NOMO-1 (cell line): ENCODE measurements at regions not wholly inside any gene's neighbourhood (a gene's known extent, or its start where the extent isn't known, plus 50 kb on each side); places are given as distances from the start of the nearest gene placed in this dataset.
"Not testable (repeated sequence)": the region's sequence is repeated elsewhere in the genome, so short reads cannot be mapped to it uniquely, and the experiment has no call there.

Experiments used
- DNase-seq, 2 experiments: peaks; one replicate each; lab custom pipeline; 2025; ENCODE audit not compliant: unreplicated experiment in 2 of 2; lab: John Stamatoyannopoulos, UW

GRCh38 chr1:223016890-223017289 lies 126.2 kb downstream of the TLR5 start:
- no peak for DNase-seq

DNA sequence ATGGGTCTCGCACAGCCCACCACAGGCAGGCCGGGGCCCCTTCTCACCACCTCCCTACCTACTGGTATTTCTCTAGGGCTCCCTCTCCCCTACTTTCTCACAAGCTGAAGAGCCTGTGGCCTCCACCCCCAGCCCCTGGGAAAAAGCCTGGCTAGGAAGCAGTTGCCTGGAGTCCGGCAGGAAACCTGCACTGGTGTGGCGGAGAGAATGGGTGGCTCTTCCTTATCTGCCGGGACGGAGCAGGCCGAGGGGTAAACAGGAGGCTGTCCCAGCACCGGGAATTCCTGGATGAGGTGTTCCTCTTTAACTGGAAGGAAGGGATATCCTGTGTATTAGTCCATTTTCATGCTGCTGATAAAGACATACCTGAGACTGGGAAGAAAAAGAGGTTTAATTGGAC lies 125.8 kb downstream of the TLR5 start:
- no peak for DNase-seq

- no peak for DNase-seq
Observed at GRCh38 chr1:223018534-223018933, 124.5 kb downstream of the TLR5 start.

DNA sequence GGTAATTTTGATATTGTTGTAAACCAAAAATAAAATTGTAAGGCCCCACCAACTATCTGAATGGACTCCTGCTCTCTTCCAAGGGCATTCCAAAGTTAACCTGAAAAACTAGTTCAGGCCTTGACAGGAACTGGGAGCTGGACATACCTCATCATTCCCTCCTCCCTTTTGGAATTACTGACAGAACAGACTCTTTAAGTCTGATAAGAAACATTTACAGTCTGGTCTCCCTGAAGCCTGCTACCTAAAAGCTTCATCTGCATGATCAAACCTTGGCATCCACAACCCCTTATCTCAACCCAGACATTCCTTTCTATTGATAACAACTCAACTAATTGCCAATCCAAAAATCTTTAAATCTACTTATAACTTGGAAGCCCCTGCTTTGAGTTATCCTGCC lies 123.8 kb downstream of the TLR5 start:
- no peak for DNase-seq

- no peak for DNase-seq
Observed at GRCh38 chr1:223020770-223021169, 122.3 kb downstream of the TLR5 start.

GRCh38 chr1:223022641-223023473 lies 120.2 kb downstream of the TLR5 start:
- no peak for DNase-seq

- no peak for DNase-seq
Observed at GRCh38 chr1:223023863-223024262, 119.2 kb downstream of the TLR5 start.

DNA sequence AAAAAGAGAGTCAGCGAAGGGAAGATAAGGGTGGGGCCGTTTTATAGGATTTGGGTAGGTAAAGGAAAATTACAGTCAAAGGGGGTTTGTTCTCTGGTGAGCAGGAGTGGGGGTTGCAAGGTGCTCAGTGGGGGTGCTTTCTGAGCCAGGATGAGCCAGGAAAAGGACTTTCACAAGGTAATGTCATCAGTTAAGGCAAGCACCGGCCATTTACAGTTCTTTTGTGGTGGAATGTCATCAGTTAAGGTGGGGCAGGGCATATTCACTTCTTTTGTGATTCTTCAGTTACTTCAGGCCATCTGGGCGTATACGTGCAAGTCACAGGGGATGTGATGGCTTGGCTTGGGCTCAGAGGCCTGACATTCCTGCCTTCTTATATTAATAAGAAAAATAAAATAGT lies 118.6 kb downstream of the TLR5 start:
- DNase-seq, result not testable (repeated sequence)

- DNase-seq, result not testable (repeated sequence)
Observed at GRCh38 chr1:223025190-223025734, 117.8 kb downstream of the TLR5 start.

- DNase-seq, result not testable (repeated sequence)
Observed at GRCh38 chr1:223026639-223027038, 116.4 kb downstream of the TLR5 start.

GRCh38 chr1:223029985-223030769 lies 112.9 kb downstream of the TLR5 start:
- no peak for DNase-seq

DNA sequence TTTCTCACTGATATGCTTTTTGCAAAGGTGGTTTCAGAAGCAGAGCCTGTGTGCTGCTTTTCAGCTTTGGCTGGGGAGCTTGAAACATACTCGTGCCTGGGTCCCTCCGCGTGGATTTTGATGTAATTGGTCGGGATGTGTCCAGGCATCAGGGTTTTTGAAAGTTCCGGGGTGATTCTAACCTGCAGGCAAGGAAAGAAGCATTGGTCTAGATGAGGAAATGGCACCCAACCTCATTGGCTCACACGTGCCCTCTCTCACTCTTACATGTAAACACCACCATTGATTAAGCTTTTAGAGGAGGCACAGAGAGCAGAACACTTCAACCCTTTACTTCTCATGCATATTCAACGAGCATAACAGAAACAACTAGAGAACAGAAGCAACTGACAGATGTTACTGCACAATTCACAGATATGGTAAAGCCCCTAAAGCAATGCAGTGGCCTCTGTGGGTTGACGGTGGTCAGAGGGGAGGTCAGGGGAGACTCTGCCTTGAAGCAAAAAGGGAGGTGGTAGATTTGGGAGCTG lies 112.1 kb downstream of the TLR5 start:
- no peak for DNase-seq

GRCh38 chr1:223031733-223032601 lies 111.1 kb downstream of the TLR5 start:
- no peak for DNase-seq

DNA sequence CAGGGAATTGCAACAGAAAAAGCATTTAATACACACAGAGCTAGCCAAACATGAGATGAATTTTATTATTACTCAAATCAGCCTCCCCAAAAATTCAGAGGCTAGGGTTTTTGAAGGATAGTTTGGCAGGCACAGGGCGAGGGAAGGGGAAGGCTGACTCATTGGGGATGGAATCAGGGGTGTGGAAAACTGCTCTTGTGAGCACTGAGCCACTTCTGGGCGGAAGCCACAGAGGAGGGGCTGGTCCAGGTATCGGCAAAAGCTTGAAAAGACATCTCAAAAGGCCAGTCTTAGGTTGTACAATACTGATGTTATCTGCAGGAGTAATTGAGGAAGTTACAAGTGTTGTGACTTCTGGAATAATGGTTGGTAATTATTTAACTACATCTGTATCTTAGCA lies 109.4 kb downstream of the TLR5 start:
- no peak for DNase-seq

DNA sequence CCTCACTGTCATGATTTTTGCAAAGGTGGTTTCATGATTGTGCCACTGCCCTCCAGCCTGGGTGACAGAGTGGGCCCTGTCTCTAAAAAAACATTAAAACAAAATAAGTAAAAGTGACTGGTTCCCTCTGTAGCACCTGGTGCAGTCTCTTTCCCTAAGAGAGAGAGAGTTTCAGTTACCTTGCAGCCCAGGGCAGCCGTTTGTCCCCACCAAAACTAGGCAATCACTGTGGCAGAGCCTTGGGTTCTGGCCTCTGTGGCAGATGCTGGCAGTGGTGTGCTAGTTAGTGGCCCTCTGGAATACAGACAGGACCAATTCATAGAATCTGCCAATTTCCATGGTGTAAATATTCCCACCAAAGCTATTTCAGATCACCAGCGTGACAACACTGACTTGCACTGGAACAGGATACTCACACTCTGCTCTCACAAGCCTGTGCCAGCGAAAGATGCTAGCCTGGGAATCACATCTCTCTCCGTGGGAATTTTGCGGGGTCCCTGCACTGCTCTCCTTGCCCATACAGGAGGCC lies 108.7 kb downstream of the TLR5 start:
- no peak for DNase-seq

- no peak for DNase-seq
Observed at GRCh38 chr1:223035724-223036478, 107.1 kb downstream of the TLR5 start.

GRCh38 chr1:223036479-223036845 lies 106.6 kb downstream of the TLR5 start:
- no peak for DNase-seq

- no peak for DNase-seq
Observed at GRCh38 chr1:223037845-223038244, 105.2 kb downstream of the TLR5 start.

DNA sequence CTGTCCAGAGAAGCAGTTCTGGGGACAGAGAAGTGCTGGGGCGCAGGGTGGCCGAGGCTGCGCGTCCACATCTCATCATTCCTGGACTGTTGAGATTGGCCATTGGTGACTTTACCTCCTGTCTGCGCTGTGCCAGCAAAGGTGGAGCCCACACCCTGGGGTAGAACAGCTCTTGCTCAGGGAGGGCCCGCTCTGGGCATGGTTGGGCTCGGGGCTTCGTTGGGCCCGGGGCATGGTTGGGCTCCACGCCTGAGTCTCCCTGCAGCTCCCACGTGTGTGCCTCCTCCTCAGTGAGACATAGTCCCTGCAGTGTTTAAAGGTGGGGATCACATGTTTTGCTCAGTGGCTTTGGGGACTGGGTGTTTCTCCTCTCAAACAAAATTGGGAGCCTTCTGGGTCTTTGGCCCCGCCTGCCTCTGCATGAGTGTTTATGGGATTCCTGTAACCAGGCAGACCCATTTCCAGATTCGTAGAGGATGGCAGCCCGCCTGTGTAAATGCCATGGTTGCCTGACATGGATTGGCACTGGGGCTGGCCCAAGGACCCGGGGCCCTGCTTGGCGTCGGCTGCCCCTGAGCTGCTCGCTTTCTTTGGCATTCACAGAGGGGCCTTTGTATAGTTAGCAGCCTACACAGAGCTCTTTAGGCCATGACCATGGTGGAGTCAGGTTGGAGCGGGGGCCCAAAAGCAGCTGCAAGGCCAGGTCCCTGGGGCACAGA lies 104.6 kb downstream of the TLR5 start:
- DNase-seq, result no peak
